Testis (tissue), 2 donors: ENCODE measurements at regions not wholly inside any gene's neighbourhood (a gene's known extent, or its start where the extent isn't known, plus 50 kb on each side); places are given as distances from the start of the nearest gene placed in this dataset.

Experiments used
- DNase-seq: peaks from one replicate; pipeline ENCODE4 v3.0.0-alpha.2; 2019
- H3K27ac ChIP-seq, 2 donors: fragments of 200-600 bp; sonication (generic); one replicate each; pipeline ENCODE4 v1.5.1; 2019
- H3K27me3 ChIP-seq: fragments of 200-600 bp; sonication (generic); one replicate; pipeline ENCODE4 v1.5.1; 2019
- H3K36me3 ChIP-seq: fragments of 200-600 bp; sonication (generic); one replicate; pipeline ENCODE4 v1.5.1; 2017; ENCODE audit warnings: low read depth; ENCODE audit errors: missing control alignments
- H3K4me1 ChIP-seq: fragments of 200-600 bp; sonication (generic); one replicate; pipeline ENCODE4 v1.5.1; 2019
- H3K4me3 ChIP-seq, 2 donors: fragments of 200-600 bp; sonication (generic); one replicate each; pipeline ENCODE4 v1.5.1; 2017 to 2019
- H3K9me3 ChIP-seq: fragments of 200-600 bp; sonication (generic); one replicate; pipeline ENCODE4 v1.5.1; 2017
- CTCF ChIP-seq, 3 experiments: fragments of 450-650 bp in 2 of 3; fragments of 200-600 bp in 1 of 3; sonication (generic) in 1 of 3; IDR thresholded peaks; one replicate each; pipeline ENCODE4 v1.5.1; 2016 to 2019; ENCODE audit warnings: antibody characterized with exemption in 3 of 3, mild to moderate bottlenecking in 2 of 3, moderate library complexity in 1 of 3
- POLR2A ChIP-seq: fragments of 450-650 bp; IDR thresholded peaks from one replicate; pipeline ENCODE4 v1.6.1; 2017; ENCODE audit warnings: antibody characterized with exemption, mild to moderate bottlenecking, moderate library complexity
- WGBS, 2 donors: methylation state at CpG; one replicate each; pipeline ENCODE4 v1.1.5; 2018; 5-methylcytosine and 5-hydroxymethylcytosine counted together
- intact Hi-C: fragments of 100-400 bp; cut with DNase I; formaldehyde crosslinking; loops from one replicate; pipeline ENCODE4 v1.15.1; 2023; ENCODE audit warnings: low total_unique reads

DNA sequence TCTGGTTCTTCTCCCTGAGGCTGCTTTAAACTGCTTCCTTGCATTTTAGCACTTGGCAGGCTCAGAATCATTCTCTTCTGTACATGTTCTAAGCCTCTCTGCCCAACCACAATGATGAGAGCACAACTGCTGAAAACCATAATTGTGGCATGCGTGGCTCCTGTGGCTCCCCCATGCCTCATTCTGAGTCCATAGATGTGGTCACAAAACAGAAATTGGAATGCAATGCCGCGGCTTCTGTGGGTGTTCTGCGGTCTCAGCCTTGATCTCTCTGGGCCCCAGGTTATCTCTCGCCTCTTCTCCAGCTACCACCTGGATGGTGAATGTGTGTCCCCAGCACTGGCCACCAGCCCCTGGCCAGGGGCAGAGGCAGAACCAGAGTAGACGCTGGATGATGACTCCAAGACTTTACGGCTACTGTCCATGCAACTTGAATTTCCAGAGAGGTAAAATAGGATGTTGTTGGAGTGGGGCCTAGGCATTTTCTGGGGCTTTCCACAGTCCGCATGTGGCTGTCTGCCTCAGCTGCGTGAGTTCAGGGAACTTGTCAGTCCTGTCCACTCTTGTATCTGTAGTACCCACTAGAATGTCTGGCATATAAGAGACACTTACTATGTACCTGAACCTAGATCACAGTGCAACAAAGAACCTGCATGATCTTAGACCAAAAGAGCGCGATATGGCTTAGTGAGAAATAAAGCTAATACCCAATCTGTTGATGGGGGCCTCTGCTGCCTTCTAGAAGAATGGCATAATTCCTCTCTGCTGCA is 52.4 kb upstream of the ADRB1 start:
- Histone ChIP-seq H3K4me1 (no peaks in the 10 kb centered on the region), H3K9me3 (no peaks in the 10 kb centered on the region), H3K4me3 (no peak overlapping the region), H3K27me3 (no peaks in the 10 kb centered on the region), H3K27ac (no peak overlapping the region), H3K36me3 (no peaks in the 10 kb centered on the region)
- TF ChIP-seq CTCF (IDR thresholded peaks at IDR 0.05) (no peak), POLR2A (no peak)
- 91 to 94% methylated on average over 11 of the region's 11 CpGs for WGBS, 2 donors
- no peak for DNase-seq
- intact Hi-C loops: no loop called here

- Histone ChIP-seq H3K27me3 (no peaks in the 10 kb centered on the region), H3K27ac (no peak overlapping the region), H3K36me3 (no peaks in the 10 kb centered on the region), H3K9me3 (no peaks in the 10 kb centered on the region), H3K4me1 (no peaks in the 10 kb centered on the region), H3K4me3 (no peak overlapping the region)
- no peak for TF ChIP-seq POLR2A
- no peak for TF ChIP-seq CTCF (IDR thresholded peaks at IDR 0.05)
- WGBS, 2 donors: 68 to 84% methylated on average over 9 of the region's 9 CpGs
- intact Hi-C loops: no loop called here
- no peak for DNase-seq
These were observed 51.1 kb upstream of the ADRB1 start for GRCh38 chr10:113992471-113993011.

DNA sequence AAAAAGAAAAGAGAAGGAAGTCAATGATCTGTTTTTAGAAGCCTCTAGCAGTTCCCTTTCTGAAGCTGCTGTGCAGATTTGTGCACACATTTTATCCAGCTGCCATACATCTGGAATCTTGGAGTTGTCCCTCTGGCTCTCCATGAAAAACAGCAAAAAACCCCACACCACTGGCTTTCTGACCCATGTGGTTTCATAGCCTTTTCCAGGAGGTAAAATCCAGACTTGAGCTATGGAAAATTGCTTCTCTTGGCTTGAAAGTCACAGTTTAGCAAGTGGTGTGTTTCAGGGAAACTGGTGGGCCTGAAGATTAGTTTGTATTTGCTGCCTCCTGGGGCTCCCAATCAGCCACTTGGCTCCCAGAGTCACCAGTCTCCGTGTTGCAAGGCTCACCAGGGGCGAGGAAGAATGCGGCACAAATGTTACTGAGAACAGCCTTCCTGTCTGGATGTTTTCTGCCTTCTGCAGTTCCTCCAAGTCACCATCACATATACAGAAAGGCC is 50.1 kb upstream of the ADRB1 start:
- H3K4me3 ChIP-seq: no peak overlapping the region
- H3K27ac ChIP-seq: no peak overlapping the region
- H3K4me1 ChIP-seq: no peaks in the 10 kb centered on the region
- H3K27me3 ChIP-seq: no peaks in the 10 kb centered on the region
- WGBS, 2 donors: 65 to 80% methylated on average over 2 to 3 of the region's 3 CpGs
- H3K36me3 ChIP-seq: no peaks in the 10 kb centered on the region
- no peak for TF ChIP-seq POLR2A
- TF ChIP-seq CTCF (IDR thresholded peaks at IDR 0.05): no peak
- intact Hi-C loops: no loop called here
- H3K9me3 ChIP-seq: no peaks in the 10 kb centered on the region
- no peak for DNase-seq
